ENCODE measurements at regions not wholly inside any gene's neighbourhood (a gene's known extent, or its start where the extent isn't known, plus 50 kb on each side); places are given as distances from the start of the nearest gene placed in this dataset.

DNA sequence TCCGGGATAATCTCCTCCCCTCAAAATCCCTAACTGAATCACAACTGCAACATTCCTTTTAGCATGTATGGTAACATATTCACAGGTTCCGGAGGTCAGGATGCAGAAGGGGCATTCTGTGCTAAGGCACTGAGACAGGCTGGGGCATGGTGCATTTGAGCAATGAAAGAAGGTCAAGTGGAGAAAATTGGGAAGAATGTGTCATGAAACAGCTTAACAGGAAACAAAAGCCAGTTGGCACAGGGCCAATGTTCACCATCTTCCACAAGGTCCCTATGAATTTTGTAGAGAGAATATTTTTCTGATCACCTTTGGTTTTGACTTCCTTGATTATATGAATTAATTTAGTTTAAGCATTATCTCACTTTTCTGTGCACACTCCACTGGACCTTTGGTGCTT, 587.7 kb upstream of the NR2F2 start:
- intact Hi-C loops (cut with DNase I; ENCODE audit: low total_unique reads): no loop called here
- H3K36me3 ChIP-seq: no peaks in the 10 kb centered on the region
- no peaks in the 10 kb centered on the region for H3K9me3 ChIP-seq
- TF ChIP-seq, protein P1, sequence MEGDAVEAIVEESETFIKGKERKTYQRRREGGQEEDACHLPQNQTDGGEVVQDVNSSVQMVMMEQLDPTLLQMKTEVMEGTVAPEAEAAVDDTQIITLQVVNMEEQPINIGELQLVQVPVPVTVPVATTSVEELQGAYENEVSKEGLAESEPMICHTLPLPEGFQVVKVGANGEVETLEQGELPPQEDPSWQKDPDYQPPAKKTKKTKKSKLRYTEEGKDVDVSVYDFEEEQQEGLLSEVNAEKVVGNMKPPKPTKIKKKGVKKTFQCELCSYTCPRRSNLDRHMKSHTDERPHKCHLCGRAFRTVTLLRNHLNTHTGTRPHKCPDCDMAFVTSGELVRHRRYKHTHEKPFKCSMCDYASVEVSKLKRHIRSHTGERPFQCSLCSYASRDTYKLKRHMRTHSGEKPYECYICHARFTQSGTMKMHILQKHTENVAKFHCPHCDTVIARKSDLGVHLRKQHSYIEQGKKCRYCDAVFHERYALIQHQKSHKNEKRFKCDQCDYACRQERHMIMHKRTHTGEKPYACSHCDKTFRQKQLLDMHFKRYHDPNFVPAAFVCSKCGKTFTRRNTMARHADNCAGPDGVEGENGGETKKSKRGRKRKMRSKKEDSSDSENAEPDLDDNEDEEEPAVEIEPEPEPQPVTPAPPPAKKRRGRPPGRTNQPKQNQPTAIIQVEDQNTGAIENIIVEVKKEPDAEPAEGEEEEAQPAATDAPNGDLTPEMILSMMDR (IDR thresholded peaks at IDR 0.05): no peak
- TF ChIP-seq POLR2A (IDR thresholded peaks at IDR 0.05): no peak
- TF ChIP-seq POLR2AphosphoS5 (IDR thresholded peaks at IDR 0.05): no peak
- no peak for DNase-seq (ENCODE audit: low spot score in 2 of 2)
- no peaks in the 10 kb centered on the region for H3K4me1 ChIP-seq
- no peak overlapping the region for H3K4me3 ChIP-seq
- no peak overlapping the region for H3K27ac ChIP-seq
- H3K27me3 ChIP-seq: no peaks in the 10 kb centered on the region

DNA sequence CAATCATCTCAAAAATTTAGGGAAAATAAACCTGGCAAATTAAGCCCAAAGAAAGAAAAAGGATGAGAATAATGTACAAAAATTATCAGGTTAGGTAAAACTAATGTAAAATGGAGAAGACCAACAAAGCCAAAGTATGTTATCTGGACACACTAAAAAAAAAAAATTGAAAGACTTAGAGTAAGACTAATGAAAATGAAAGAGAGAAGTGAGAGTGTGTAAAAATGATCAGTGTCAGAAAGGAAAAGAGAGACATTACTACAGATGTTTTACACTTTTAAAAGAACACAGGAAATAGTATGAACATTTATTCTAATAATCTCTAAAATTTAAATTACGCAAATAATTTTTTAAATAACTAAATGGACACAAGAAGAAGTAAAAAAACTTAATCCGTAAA, 573.3 kb upstream of the NR2F2 start:
- Histone ChIP-seq H3K27me3 (no peaks in the 10 kb centered on the region), H3K27ac (no peak overlapping the region), H3K9me3 (no peaks in the 10 kb centered on the region), H3K36me3 (no peaks in the 10 kb centered on the region), H3K4me3 (no peak overlapping the region), H3K4me1 (no peaks in the 10 kb centered on the region)
- no peak for TF ChIP-seq POLR2A (IDR thresholded peaks at IDR 0.05)
- TF ChIP-seq, protein P1 (IDR thresholded peaks at IDR 0.05): no peak
- intact Hi-C loops (cut with DNase I; ENCODE audit: low total_unique reads): no loop called here
- DNase-seq (ENCODE audit: low spot score in 2 of 2): no peak

DNA sequence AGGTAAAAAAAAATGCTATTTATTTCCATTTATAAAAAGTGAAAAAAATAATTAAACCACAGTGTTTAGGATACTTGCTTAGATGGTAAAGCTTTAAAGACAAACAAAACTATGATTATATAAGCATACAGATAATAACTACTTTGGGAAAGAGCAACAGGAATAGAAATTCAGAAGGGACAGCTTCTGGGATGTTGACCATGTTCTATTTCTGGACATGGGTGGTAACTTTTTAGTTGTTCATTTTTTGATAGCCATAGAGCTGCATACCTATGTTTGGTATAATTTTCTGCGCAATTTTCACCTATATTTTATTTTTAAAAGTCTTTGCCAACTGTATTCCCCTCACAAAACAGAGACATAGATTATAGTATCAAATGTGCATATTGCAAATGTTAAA, 572.0 kb upstream of the NR2F2 start:
- Histone ChIP-seq H3K27me3 (no peaks in the 10 kb centered on the region), H3K4me1 (no peaks in the 10 kb centered on the region), H3K4me3 (no peak overlapping the region), H3K27ac (no peak overlapping the region), H3K9me3 (no peaks in the 10 kb centered on the region), H3K36me3 (no peaks in the 10 kb centered on the region)
- DNase-seq (ENCODE audit: low spot score in 2 of 2): no peak
- intact Hi-C loops (cut with DNase I; ENCODE audit: low total_unique reads): no loop called here
- TF ChIP-seq, protein P1 (IDR thresholded peaks at IDR 0.05): no peak
- TF ChIP-seq POLR2A (IDR thresholded peaks at IDR 0.05) (no peak), POLR2AphosphoS5 (IDR thresholded peaks at IDR 0.05) (no peak)

DNA sequence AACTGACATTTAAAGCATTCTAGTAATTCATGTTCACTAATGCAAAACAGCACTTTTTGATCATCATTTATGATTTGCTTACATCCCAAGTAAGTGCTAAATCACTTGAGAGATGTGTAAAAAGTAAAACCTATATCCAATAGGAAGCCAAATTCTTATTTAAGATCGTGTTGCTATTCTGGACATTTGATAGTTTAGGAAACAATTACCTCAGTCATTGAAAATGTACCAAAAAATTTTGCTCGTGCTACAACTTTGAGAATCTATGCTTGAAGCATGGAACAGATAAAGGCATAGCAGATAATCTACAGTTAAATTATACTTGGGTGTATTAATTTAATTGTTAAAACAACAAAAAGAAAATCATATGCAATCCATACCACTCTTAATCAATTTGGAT, 571.6 kb upstream of the NR2F2 start:
- Histone ChIP-seq H3K36me3 (no peaks in the 10 kb centered on the region), H3K4me1 (no peaks in the 10 kb centered on the region), H3K9me3 (no peaks in the 10 kb centered on the region), H3K4me3 (no peak overlapping the region), H3K27ac (no peak overlapping the region), H3K27me3 (no peaks in the 10 kb centered on the region)
- TF ChIP-seq POLR2AphosphoS5 (IDR thresholded peaks at IDR 0.05) (no peak), POLR2A (IDR thresholded peaks at IDR 0.05) (no peak)
- TF ChIP-seq, protein P1 (IDR thresholded peaks at IDR 0.05): no peak
- no peak for DNase-seq (ENCODE audit: low spot score in 2 of 2)
- intact Hi-C loops (cut with DNase I; ENCODE audit: low total_unique reads): no loop called here

DNA sequence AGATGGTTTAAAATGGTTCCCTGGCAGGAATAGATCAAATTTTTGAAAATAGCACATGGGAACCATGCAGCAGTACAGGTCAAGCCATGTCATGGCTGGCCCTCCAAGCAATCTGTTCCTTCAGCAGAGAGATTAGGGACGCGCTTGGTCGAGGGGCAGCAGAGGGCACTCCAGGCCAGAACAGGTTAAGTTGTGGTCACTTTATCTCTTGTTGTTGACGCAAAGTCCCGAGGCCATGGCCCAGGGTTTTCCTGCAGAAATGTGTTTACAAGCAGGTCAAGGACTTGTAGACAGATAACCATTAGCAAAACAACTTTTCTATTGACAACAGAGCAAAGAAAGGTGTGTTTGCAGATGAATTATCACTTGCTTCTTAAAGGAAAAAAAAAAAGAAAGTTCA, 570.0 kb upstream of the NR2F2 start:
- H3K9me3 ChIP-seq: no peaks in the 10 kb centered on the region
- H3K36me3 ChIP-seq: no peaks in the 10 kb centered on the region
- TF ChIP-seq POLR2AphosphoS5 (IDR thresholded peaks at IDR 0.05) (no peak), POLR2A (IDR thresholded peaks at IDR 0.05) (no peak)
- TF ChIP-seq, protein P1 (IDR thresholded peaks at IDR 0.05): no peak
- H3K4me1 ChIP-seq: no peaks in the 10 kb centered on the region
- intact Hi-C loops (cut with DNase I; ENCODE audit: low total_unique reads): no loop called here
- no peak overlapping the region for H3K4me3 ChIP-seq
- DNase-seq (ENCODE audit: low spot score in 2 of 2): no peak
- no peaks in the 10 kb centered on the region for H3K27me3 ChIP-seq
- H3K27ac ChIP-seq: no peak overlapping the region
